Erythroblast (primary cell): ENCODE measurements at regions not wholly inside any gene's neighbourhood (a gene's known extent, or its start where the extent isn't known, plus 50 kb on each side); places are given as distances from the start of the nearest gene placed in this dataset.

ENCODE experiments used
- DNase-seq, 2 experiments: peaks; one replicate each; lab custom pipeline; 2025; lab: John Stamatoyannopoulos, UW
- GATA1 ChIP-seq: IDR thresholded peaks from 2 replicates; pipeline ENCODE4 v1.6.1; 2011; ENCODE audit warnings: low read depth, mild to moderate bottlenecking, control low read depth, low read length, moderate library complexity
- POLR2A ChIP-seq: IDR thresholded peaks from 2 replicates; pipeline ENCODE4 v1.6.1; 2011; ENCODE audit warnings: mild to moderate bottlenecking, low read length

DNA sequence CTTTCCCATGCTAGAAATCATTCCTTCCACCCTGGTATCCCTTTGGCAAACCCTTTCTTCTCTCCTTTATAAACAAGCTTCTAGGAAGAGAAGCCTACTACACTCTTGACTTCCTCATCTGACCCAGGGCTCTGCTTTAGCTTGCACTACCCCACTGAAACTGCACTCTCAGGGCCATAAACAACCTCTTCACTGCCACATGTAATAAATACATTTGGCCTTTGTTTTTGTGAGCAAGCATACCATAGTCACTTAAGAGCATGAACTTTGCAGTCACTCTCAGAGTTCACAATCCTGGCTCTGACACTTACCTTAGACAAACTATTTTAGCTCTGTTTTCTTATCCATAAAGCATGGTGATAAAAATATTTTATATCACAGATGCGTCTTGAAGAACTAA, 50.7 kb upstream of the USP38 start:
- no peak for DNase-seq
- TF ChIP-seq GATA1 (no peak), POLR2A (no peak)
